Caco-2 (cell line): ENCODE measurements at regions not wholly inside any gene's neighbourhood (a gene's known extent, or its start where the extent isn't known, plus 50 kb on each side); places are given as distances from the start of the nearest gene placed in this dataset.

ENCODE experiments used
- BruUV-seq: library from RNA; stranded (reverse); fragments of 400-500 nt; replicated peaks from 2 replicates; lab custom pipeline; 2021; lab: Mats Ljungman, UMichigan
- CTCF ChIA-PET: fragments of 300-600 bp; sonication (Branson Sonifier 250); formaldehyde crosslinking; loops from one replicate; lab custom pipeline; 2022; ENCODE audit warnings: antibody characterized with exemption; lab: Charles Lee
- POLR2A ChIA-PET: fragments of 300-600 bp; sonication (Branson Sonifier 250); formaldehyde crosslinking; loops from one replicate; lab custom pipeline; 2022; ENCODE audit warnings: antibody characterized with exemption; lab: Charles Lee
- DNase-seq, 2 experiments: peaks; one replicate each; pipeline versions ENCODE4 v3.0.0 to v3.0.0-alpha.2; 2020 to 2022
- H3K27me3 ChIP-seq: replicated peaks from 2 replicates; pipeline ENCODE4 v1.6.0; 2011; ENCODE audit warnings: low read length; ENCODE audit not compliant: control insufficient read depth, insufficient read depth
- H3K36me3 ChIP-seq: 2 replicates; pipeline ENCODE4 v1.5.1; 2011; ENCODE audit warnings: low read length; ENCODE audit not compliant: control insufficient read depth, insufficient read depth
- H3K4me1 ChIP-seq: fragments of 250-450 bp; sonication (Bioruptor Pico); 2 replicates; pipeline ENCODE4 v1.5.1; 2020; ENCODE audit warnings: mild to moderate bottlenecking
- H3K4me3 ChIP-seq: 2 replicates; pipeline ENCODE4 v1.5.1; 2011; ENCODE audit warnings: low read depth, mild to moderate bottlenecking, control low read depth, low read length
- H3K9me3 ChIP-seq: fragments of 250-450 bp; sonication (Bioruptor Pico); 2 replicates; pipeline ENCODE4 v1.5.1; 2020; ENCODE audit warnings: mild to moderate bottlenecking, moderate library complexity
- H3K27ac Mint-ChIP-seq: one replicate; pipeline ENCODE4 v1.8.0; 2022; ENCODE audit warnings: mixed read lengths; ENCODE audit not compliant: unreplicated experiment
- H3K27me3 Mint-ChIP-seq: one replicate; pipeline ENCODE4 v1.8.0; 2022; ENCODE audit warnings: mixed read lengths; ENCODE audit not compliant: insufficient read depth, unreplicated experiment
- H3K36me3 Mint-ChIP-seq: one replicate; pipeline ENCODE4 v1.8.0; 2022; ENCODE audit warnings: mild to moderate bottlenecking, mixed read lengths; ENCODE audit not compliant: insufficient read depth, unreplicated experiment
- H3K4me1 Mint-ChIP-seq: one replicate; pipeline ENCODE4 v1.8.0; 2022; ENCODE audit warnings: low read depth, mixed read lengths; ENCODE audit not compliant: unreplicated experiment
- H3K4me3 Mint-ChIP-seq: one replicate; pipeline ENCODE4 v1.8.0; 2022; ENCODE audit warnings: mild to moderate bottlenecking, moderate library complexity, mixed read lengths; ENCODE audit not compliant: unreplicated experiment
- H3K9me3 Mint-ChIP-seq: one replicate; pipeline ENCODE4 v1.8.0; 2022; ENCODE audit warnings: mixed read lengths; ENCODE audit not compliant: unreplicated experiment
- CTCF ChIP-seq, 2 experiments: fragments of 200-600 bp in 1 of 2; IDR thresholded peaks; 1 replicate in 1 of 2; 2 replicates in 1 of 2; pipeline versions ENCODE4 v1.5.1 to v1.8.0; 2011 to 2022; ENCODE audit warnings: antibody characterized with exemption in 1 of 2, control low read depth in 1 of 2, inconsistent platforms in 1 of 2, low read depth in 1 of 2, low read length in 1 of 2, mild to moderate bottlenecking in 1 of 2, moderate library complexity in 1 of 2; ENCODE audit not compliant: insufficient read depth in 1 of 2, severe bottlenecking in 1 of 2, unreplicated experiment in 1 of 2
- intact Hi-C: fragments of 100-400 bp; cut with micrococcal nuclease; formaldehyde crosslinking; loops from one replicate; pipeline ENCODE4 v1.10.0; 2022; ENCODE audit not compliant: unreplicated experiment

DNA sequence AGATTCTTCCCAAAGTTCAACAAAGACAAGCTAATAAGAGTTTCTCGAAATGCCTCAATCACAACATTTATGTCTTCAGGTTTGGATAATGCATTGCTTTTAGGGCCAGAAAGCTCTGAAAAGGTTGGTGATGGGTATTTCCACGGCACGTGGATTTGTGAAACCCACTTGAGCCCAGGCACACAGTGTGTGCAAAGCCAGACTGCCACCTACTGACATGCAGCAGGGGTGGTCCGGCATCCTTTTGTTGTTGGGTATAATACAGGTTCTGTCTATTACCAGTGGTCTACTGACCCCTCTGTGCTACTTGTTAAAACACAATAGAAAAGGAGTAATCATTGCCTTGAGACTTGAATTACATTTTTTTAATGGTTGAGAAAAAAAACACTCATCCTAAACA, 225.6 kb downstream of the RAP2A start:
- Histone ChIP-seq H3K27me3 (no peaks in the 10 kb centered on the region; the same call in 1 of the 2 replicates), H3K36me3 (no peaks in the 10 kb centered on the region), H3K4me3 (no peak overlapping the region), H3K9me3 (no peaks in the 10 kb centered on the region), H3K4me1 (no peaks in the 10 kb centered on the region)
- peak in 1 of 2 experiments; percentile 27 for DNase-seq
- Mint-ChIP-seq H3K9me3 (peaks cover 10% of the 10 kb centered on the region), H3K27me3 (peaks cover 17% of the 10 kb centered on the region), H3K36me3 (no peaks in the 10 kb centered on the region), H3K4me3 (no peak overlapping the region), H3K27ac (no peak overlapping the region), H3K4me1 (no peaks in the 10 kb centered on the region)
- BruUV-seq = no TSS peak
- peak; percentile 28 to 56 for TF ChIP-seq CTCF (IDR thresholded peaks at IDR 0.05; ENCODE audit: insufficient read depth in 1 of 2, low read depth in 1 of 2, low read length in 1 of 2, severe bottlenecking in 1 of 2, unreplicated experiment in 1 of 2)
- CTCF ChIA-PET = interaction anchor here (0.8 to 1.5 kb wide), 2 partner anchors 157 to 227 kb away, joined by 3 to 7 read pairs; no protein-coding TSS in a partner anchor
- intact Hi-C loops = loop anchor here (2.0 kb wide), 1 partner anchor 227 kb away; no protein-coding TSS in a partner anchor
- POLR2A ChIA-PET = no interaction called here

DNA sequence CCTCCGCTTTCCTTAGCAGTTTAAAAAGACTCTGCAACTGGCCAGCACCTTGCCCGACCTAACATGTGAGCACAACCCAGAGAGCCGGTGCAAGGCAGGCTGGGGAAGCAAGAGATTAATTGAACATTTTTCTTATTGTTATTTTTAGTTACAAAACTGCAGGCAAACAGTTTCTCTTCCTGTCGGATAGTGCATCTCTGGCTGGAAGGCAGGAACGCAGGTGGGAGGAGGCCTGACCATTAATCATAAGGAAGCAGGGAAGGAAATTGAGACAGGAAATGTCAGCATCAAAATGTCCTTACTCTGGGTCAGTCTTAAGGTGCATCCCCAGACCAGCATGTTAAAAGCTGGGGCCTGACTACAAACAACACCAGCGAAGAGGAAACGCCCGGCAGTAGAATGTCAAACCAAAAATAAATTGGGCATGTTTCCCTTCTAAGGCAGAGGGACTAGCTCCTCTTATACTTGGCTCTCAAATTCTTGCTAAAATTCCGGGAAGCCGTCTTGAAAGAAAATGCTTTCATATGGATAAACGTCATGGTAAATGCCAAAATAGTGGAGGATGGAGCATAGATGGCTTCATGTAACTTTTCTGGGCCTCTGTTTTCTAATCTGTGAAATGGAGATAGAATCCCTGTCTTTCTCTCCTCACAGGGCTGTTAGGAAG, 226.8 kb downstream of the RAP2A start:
- BruUV-seq = no TSS peak
- no peaks in the 10 kb centered on the region; the same call in 1 of the 2 replicates for H3K27me3 ChIP-seq
- ChIA-PET CTCF (no interaction called here), POLR2A (no interaction called here)
- H3K4me3 ChIP-seq = no peak overlapping the region
- H3K27me3 Mint-ChIP-seq = peaks cover 17% of the 10 kb centered on the region
- peaks cover 10% of the 10 kb centered on the region for H3K9me3 Mint-ChIP-seq
- H3K4me1 Mint-ChIP-seq = no peaks in the 10 kb centered on the region
- no peaks in the 10 kb centered on the region for H3K4me1 ChIP-seq
- intact Hi-C loops = no loop called here
- no peaks in the 10 kb centered on the region for H3K9me3 ChIP-seq
- H3K4me3 Mint-ChIP-seq = no peak overlapping the region
- no peak for TF ChIP-seq CTCF (IDR thresholded peaks at IDR 0.05; ENCODE audit: insufficient read depth in 1 of 2, low read depth in 1 of 2, low read length in 1 of 2, severe bottlenecking in 1 of 2, unreplicated experiment in 1 of 2)
- DNase-seq = no peak
- no peaks in the 10 kb centered on the region for H3K36me3 ChIP-seq
- H3K27ac Mint-ChIP-seq = no peak overlapping the region
- no peaks in the 10 kb centered on the region for H3K36me3 Mint-ChIP-seq

DNA sequence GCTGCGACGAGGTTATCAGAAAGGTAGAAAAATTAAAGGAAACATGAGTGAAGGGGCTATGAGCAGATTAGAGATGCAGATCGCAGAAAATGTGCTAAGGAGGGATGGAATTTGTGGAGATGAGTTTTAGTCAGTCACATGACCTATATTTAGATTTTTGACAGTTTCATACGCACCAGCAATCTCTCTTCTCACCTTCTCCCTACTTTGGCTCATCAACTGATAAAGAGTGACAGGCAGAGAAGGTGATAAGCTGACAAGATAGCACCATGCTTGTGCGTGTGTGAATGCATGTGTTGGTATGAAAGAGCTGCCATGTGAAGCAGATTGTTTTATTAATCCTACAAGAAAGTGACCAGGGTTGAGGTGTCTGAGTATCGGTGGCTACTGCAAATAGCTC, 252.6 kb downstream of the RAP2A start:
- Histone ChIP-seq H3K9me3 (no peaks in the 10 kb centered on the region), H3K4me1 (no peaks in the 10 kb centered on the region), H3K27me3 (no peaks in the 10 kb centered on the region), H3K36me3 (no peaks in the 10 kb centered on the region), H3K4me3 (no peak overlapping the region)
- Mint-ChIP-seq H3K27ac (no peak overlapping the region), H3K36me3 (no peaks in the 10 kb centered on the region), H3K4me3 (no peak overlapping the region), H3K27me3 (peaks cover 7% of the 10 kb centered on the region), H3K9me3 (no peaks in the 10 kb centered on the region), H3K4me1 (no peaks in the 10 kb centered on the region)
- ChIA-PET POLR2A (no interaction called here), CTCF (no interaction called here)
- no peak for TF ChIP-seq CTCF (IDR thresholded peaks at IDR 0.05; ENCODE audit: insufficient read depth in 1 of 2, low read depth in 1 of 2, low read length in 1 of 2, severe bottlenecking in 1 of 2, unreplicated experiment in 1 of 2)
- no TSS peak for BruUV-seq
- intact Hi-C loops = no loop called here
- DNase-seq = no peak
